ENCODE measurements at regions not wholly inside any gene's neighbourhood (a gene's known extent, or its start where the extent isn't known, plus 50 kb on each side); places are given as distances from the start of the nearest gene placed in this dataset.

GRCh38 chr10:61356354-61356753 is 96.8 kb downstream of the TMEM26 start:
- Mint-ChIP-seq H3K4me3 (no peak overlapping the region), H3K27me3 (peaks cover 2% of the 10 kb centered on the region), H3K9me3 (no peaks in the 10 kb centered on the region), H3K27ac (no peak overlapping the region), H3K36me3 (no peaks in the 10 kb centered on the region), H3K4me1 (ENCODE audit: low read depth) (no peaks in the 10 kb centered on the region)
- POLR2A ChIA-PET, result no interaction called here
- no peak for DNase-seq
- CTCF ChIA-PET, result no interaction called here
- intact Hi-C loops (cut with micrococcal nuclease), result no loop called here

GRCh38 chr10:61355211-61355610 is 98.0 kb downstream of the TMEM26 start:
- intact Hi-C loops (cut with micrococcal nuclease), result no loop called here
- DNase-seq, result no peak
- Mint-ChIP-seq H3K36me3 (no peaks in the 10 kb centered on the region), H3K27ac (no peak overlapping the region), H3K4me1 (ENCODE audit: low read depth) (no peaks in the 10 kb centered on the region), H3K27me3 (peaks cover 2% of the 10 kb centered on the region), H3K9me3 (no peaks in the 10 kb centered on the region), H3K4me3 (no peak overlapping the region)
- ChIA-PET POLR2A (no interaction called here), CTCF (no interaction called here)

- no peak overlapping the region for H3K4me3 Mint-ChIP-seq
Measured at GRCh38 chr10:61354401-61354975, 98.7 kb downstream of the TMEM26 start.

GRCh38 chr10:61350794-61351193 is 102.4 kb downstream of the TMEM26 start:
- Mint-ChIP-seq H3K36me3 (no peaks in the 10 kb centered on the region), H3K4me3 (no peak overlapping the region), H3K27ac (no peak overlapping the region), H3K4me1 (ENCODE audit: low read depth) (no peaks in the 10 kb centered on the region), H3K9me3 (no peaks in the 10 kb centered on the region), H3K27me3 (peaks cover 2% of the 10 kb centered on the region)
- no peak for DNase-seq
- intact Hi-C loops (cut with micrococcal nuclease), result no loop called here
- ChIA-PET POLR2A (no interaction called here), CTCF (no interaction called here)

More at GRCh38 chr10:61354401-61354975, 98.7 kb downstream of the TMEM26 start:
- no peak for DNase-seq
- Mint-ChIP-seq H3K27ac (no peak overlapping the region), H3K4me1 (ENCODE audit: low read depth) (no peaks in the 10 kb centered on the region), H3K27me3 (peaks cover 2% of the 10 kb centered on the region), H3K9me3 (no peaks in the 10 kb centered on the region), H3K36me3 (no peaks in the 10 kb centered on the region)
- intact Hi-C loops (cut with micrococcal nuclease), result no loop called here
- POLR2A ChIA-PET, result no interaction called here
- CTCF ChIA-PET, result no interaction called here

GRCh38 chr10:61350068-61350467 is 103.1 kb downstream of the TMEM26 start:
- DNase-seq, result no peak
- no peaks in the 10 kb centered on the region for H3K9me3 Mint-ChIP-seq
- H3K27me3 Mint-ChIP-seq, result peaks cover 2% of the 10 kb centered on the region
- no peaks in the 10 kb centered on the region for H3K4me1 Mint-ChIP-seq (ENCODE audit: low read depth)
- no peaks in the 10 kb centered on the region for H3K36me3 Mint-ChIP-seq
- H3K27ac Mint-ChIP-seq, result no peak overlapping the region
- ChIA-PET CTCF (no interaction called here), POLR2A (no interaction called here)
- no peak overlapping the region for H3K4me3 Mint-ChIP-seq
- intact Hi-C loops (cut with micrococcal nuclease), result no loop called here

- intact Hi-C loops (cut with micrococcal nuclease), result no loop called here
Measured at GRCh38 chr10:61346796-61347413, 106.3 kb downstream of the TMEM26 start.

GRCh38 chr10:61343796-61344195 is 109.4 kb downstream of the TMEM26 start:
- Mint-ChIP-seq H3K36me3 (no peaks in the 10 kb centered on the region), H3K27me3 (no peaks in the 10 kb centered on the region), H3K4me3 (no peak overlapping the region), H3K9me3 (no peaks in the 10 kb centered on the region), H3K27ac (no peak overlapping the region), H3K4me1 (ENCODE audit: low read depth) (peaks cover 12% of the 10 kb centered on the region)
- DNase-seq, result no peak
- ChIA-PET POLR2A (no interaction called here), CTCF (no interaction called here)
- intact Hi-C loops (cut with micrococcal nuclease), result no loop called here

More at GRCh38 chr10:61346796-61347413, 106.3 kb downstream of the TMEM26 start:
- Mint-ChIP-seq H3K27me3 (no peaks in the 10 kb centered on the region), H3K4me3 (no peak overlapping the region), H3K27ac (no peak overlapping the region), H3K36me3 (no peaks in the 10 kb centered on the region), H3K9me3 (no peaks in the 10 kb centered on the region), H3K4me1 (ENCODE audit: low read depth) (peaks cover 12% of the 10 kb centered on the region)
- no peak for DNase-seq
- CTCF ChIA-PET, result no interaction called here
- POLR2A ChIA-PET, result no interaction called here

GRCh38 chr10:61342858-61343572 is 110.2 kb downstream of the TMEM26 start:
- H3K27me3 Mint-ChIP-seq, result no peaks in the 10 kb centered on the region
- H3K36me3 Mint-ChIP-seq, result no peaks in the 10 kb centered on the region
- intact Hi-C loops (cut with micrococcal nuclease), result no loop called here
- no peaks in the 10 kb centered on the region for H3K9me3 Mint-ChIP-seq
- peaks cover 12% of the 10 kb centered on the region for H3K4me1 Mint-ChIP-seq (ENCODE audit: low read depth)
- H3K4me3 Mint-ChIP-seq, result no peak overlapping the region
- CTCF ChIA-PET, result no interaction called here
- DNase-seq, result no peak
- POLR2A ChIA-PET, result no interaction called here
- no peak overlapping the region for H3K27ac Mint-ChIP-seq

- no peak for DNase-seq
- H3K9me3 Mint-ChIP-seq, result no peaks in the 10 kb centered on the region
- H3K4me3 Mint-ChIP-seq, result no peak overlapping the region
- no peaks in the 10 kb centered on the region for H3K36me3 Mint-ChIP-seq
- ChIA-PET POLR2A (no interaction called here), CTCF (no interaction called here)
- H3K4me1 Mint-ChIP-seq (ENCODE audit: low read depth), result peaks cover 12% of the 10 kb centered on the region
- H3K27me3 Mint-ChIP-seq, result no peaks in the 10 kb centered on the region
- intact Hi-C loops (cut with micrococcal nuclease), result no loop called here
- H3K27ac Mint-ChIP-seq, result no peak overlapping the region
Measured at GRCh38 chr10:61341008-61341407, 112.2 kb downstream of the TMEM26 start.

- Mint-ChIP-seq H3K36me3 (no peaks in the 10 kb centered on the region), H3K4me1 (ENCODE audit: low read depth) (peaks cover 10% of the 10 kb centered on the region), H3K9me3 (peaks cover 3% of the 10 kb centered on the region), H3K27ac (no peak overlapping the region), H3K27me3 (no peaks in the 10 kb centered on the region), H3K4me3 (no peak overlapping the region)
- no peak for DNase-seq
- intact Hi-C loops (cut with micrococcal nuclease), result no loop called here
- ChIA-PET POLR2A (no interaction called here), CTCF (no interaction called here)
Measured at GRCh38 chr10:61338146-61338545, 115.0 kb downstream of the TMEM26 start.

- ChIA-PET CTCF (no interaction called here), POLR2A (no interaction called here)
- intact Hi-C loops (cut with micrococcal nuclease), result no loop called here
- no peaks in the 10 kb centered on the region for H3K36me3 Mint-ChIP-seq
- no peak overlapping the region for H3K4me3 Mint-ChIP-seq
- peaks cover 6% of the 10 kb centered on the region for H3K4me1 Mint-ChIP-seq (ENCODE audit: low read depth)
- no peak for DNase-seq
- peaks cover 3% of the 10 kb centered on the region for H3K9me3 Mint-ChIP-seq
- H3K27ac Mint-ChIP-seq, result no peak overlapping the region
- no peaks in the 10 kb centered on the region for H3K27me3 Mint-ChIP-seq
Measured at GRCh38 chr10:61337741-61338140, 115.4 kb downstream of the TMEM26 start.

GRCh38 chr10:61336831-61337230 is 116.3 kb downstream of the TMEM26 start:
- POLR2A ChIA-PET, result no interaction called here
- no peak overlapping the region for H3K4me3 Mint-ChIP-seq
- intact Hi-C loops (cut with micrococcal nuclease), result no loop called here
- DNase-seq, result no peak
- H3K9me3 Mint-ChIP-seq, result peaks cover 3% of the 10 kb centered on the region
- no peaks in the 10 kb centered on the region for H3K27me3 Mint-ChIP-seq
- CTCF ChIA-PET, result interaction anchor here (1.2 kb wide), 1 partner anchor 10 kb away, joined by 3 read pairs; no protein-coding TSS in a partner anchor
- H3K4me1 Mint-ChIP-seq (ENCODE audit: low read depth), result no peaks in the 10 kb centered on the region
- no peaks in the 10 kb centered on the region for H3K36me3 Mint-ChIP-seq
- no peak overlapping the region for H3K27ac Mint-ChIP-seq

GRCh38 chr10:61335359-61335758 is 117.8 kb downstream of the TMEM26 start:
- Mint-ChIP-seq H3K27me3 (no peaks in the 10 kb centered on the region), H3K9me3 (peaks cover 5% of the 10 kb centered on the region), H3K27ac (no peak overlapping the region), H3K4me3 (no peak overlapping the region), H3K4me1 (ENCODE audit: low read depth) (no peaks in the 10 kb centered on the region), H3K36me3 (no peaks in the 10 kb centered on the region)
- intact Hi-C loops (cut with micrococcal nuclease), result no loop called here
- POLR2A ChIA-PET, result no interaction called here
- DNase-seq, result no peak
- CTCF ChIA-PET, result no interaction called here
